ENCODE measurements at regions not wholly inside any gene's neighbourhood (a gene's known extent, or its start where the extent isn't known, plus 50 kb on each side); places are given as distances from the start of the nearest gene placed in this dataset.

DNA sequence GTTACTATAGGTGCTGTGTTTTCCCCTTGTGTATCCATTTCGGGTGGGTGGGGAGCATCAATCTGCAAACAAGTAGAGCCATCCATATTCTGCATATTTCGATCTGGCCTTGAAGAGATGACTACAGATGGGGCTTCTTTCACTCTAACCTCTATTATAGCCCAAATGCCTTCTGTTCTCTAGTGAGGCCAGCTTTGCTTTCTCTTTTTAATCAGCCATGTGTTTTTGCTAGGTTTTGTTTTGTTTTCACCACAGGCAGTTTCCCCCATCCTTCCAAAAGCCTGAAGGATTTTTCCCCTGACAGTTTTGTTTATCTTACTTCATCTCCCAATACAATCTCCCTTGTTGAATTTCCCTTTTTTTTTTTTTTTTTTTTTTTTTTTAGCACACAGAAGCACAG is 224.1 kb downstream of the BTG1 start:
- no peak for TF ChIP-seq POLR2A (IDR thresholded peaks at IDR 0.05)
- TF ChIP-seq EP300 (IDR thresholded peaks at IDR 0.05; ENCODE audit: low read depth) = no peak
